GM18868 (cell line): ENCODE measurements at regions not wholly inside any gene's neighbourhood (a gene's known extent, or its start where the extent isn't known, plus 50 kb on each side); places are given as distances from the start of the nearest gene placed in this dataset.
"Not testable (repeated sequence)": the region's sequence is repeated elsewhere in the genome, so short reads cannot be mapped to it uniquely, and the experiment has no call there.

Experiments
- ATAC-seq: cut with Tn5 transposase; IDR thresholded peaks from one replicate; pipeline ENCODE4 v1.9.1; 2021; ENCODE audit warnings: mild to moderate bottlenecking, moderate library complexity; ENCODE audit not compliant: unreplicated experiment

DNA sequence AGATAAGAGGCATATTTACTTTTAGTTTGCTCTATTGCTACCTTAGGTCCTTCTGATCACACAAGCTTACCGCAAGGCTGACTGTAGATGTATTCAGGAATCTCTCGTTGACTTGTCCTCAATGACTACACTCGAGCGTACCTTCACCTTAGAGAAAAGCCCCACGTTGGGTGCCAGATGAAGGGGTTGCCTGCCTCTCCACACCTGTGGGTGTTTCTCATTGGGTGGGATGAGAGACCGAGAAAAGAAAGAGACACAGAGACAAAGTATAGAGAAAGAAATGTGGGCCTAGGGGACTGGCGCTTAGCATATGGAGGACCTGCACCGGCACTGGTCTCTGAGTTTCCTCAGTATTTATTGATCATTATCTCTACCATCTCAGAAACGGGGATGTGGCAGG is 51.8 kb downstream of the ASCL4 start:
- ATAC-seq, result no peak

DNA sequence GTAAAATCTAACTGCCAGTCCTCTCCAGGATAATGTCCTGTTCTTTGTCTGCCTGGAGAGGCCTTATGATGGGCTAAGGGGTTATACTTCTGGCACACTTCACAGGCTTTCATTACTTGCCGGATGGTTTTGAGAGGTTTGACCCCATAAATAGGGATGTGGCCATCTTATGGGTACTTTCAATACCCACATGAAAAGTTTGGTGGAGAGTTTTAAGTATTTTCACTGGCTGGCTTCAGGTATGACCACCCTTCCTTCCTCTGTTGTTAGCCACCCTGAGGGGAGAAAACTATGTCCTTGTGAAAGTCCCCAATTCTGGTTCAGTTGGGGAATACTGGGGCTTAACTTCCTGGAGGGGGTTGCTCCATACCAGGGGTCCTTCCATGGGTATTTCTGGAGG is 54.8 kb downstream of the ASCL4 start:
- ATAC-seq, result no peak

GRCh38 chr12:107832441-107832840 is 57.9 kb downstream of the ASCL4 start:
- ATAC-seq, result no peak

- ATAC-seq, result no peak
Observed at GRCh38 chr12:107840186-107840585, 65.7 kb downstream of the ASCL4 start.

GRCh38 chr12:107843351-107844311 is 69.1 kb downstream of the ASCL4 start:
- ATAC-seq, result no peak

DNA sequence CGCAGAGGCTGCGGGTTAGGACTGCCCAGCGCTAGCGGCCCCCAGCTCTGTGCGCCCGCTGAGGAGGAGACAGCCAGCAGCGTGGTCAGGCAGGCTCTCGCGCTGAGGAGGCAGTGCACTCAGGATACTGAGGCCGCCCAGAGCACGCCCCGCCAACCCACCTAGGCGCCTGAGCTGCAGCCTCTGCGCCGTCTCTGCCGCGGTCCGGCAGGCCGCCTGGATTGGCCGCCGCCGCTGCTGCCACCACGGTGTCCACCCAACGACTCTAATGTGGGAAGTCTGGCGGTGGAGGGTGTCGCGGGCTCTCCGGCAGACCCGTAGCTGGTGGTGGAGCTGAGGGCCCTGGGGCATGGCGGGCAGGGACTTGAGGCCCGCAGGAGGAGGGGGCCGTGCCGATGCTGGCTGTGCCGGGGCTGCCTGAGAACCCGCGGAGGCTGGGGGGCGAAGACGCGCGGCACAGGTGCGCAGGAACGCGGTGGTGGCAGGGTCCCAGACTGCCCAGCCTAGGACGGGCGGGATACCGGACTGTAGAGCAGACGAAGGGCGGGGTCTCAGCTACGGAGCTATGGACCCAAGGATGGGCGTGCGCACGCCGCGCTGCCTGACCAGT is 69.9 kb downstream of the ASCL4 start:
- ATAC-seq, result no peak

GRCh38 chr12:107845226-107845979 is 70.9 kb downstream of the ASCL4 start:
- no peak for ATAC-seq

GRCh38 chr12:107845980-107846659 is 71.6 kb downstream of the ASCL4 start:
- ATAC-seq, result no peak

- ATAC-seq, result no peak
Observed at GRCh38 chr12:107847430-107847829, 72.9 kb downstream of the ASCL4 start.

GRCh38 chr12:107847830-107848229 is 73.3 kb downstream of the ASCL4 start:
- ATAC-seq, result no peak

- ATAC-seq, result no peak
Observed at GRCh38 chr12:107853479-107853878, 79.0 kb downstream of the ASCL4 start.

GRCh38 chr12:107855471-107855870 is 81.0 kb downstream of the ASCL4 start:
- ATAC-seq, result no peak

DNA sequence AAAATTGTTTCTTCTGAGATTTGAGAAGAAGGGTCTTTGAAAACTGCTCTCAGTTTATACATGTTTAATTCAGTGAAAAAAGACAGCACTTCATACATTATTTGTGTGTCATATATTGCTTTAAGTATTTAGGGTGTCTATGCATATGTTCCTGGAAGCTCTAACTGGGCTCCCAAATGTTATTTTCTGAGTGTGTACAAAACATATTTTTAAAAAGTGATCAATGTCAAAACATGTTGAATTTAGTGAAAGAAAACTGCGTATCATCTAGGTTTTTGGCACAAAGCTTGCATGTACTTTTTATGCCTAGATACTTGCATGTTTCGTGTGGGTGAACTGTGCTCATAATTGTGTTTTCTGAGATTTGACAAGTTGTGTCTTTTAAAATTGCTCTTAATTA is 81.6 kb downstream of the ASCL4 start:
- ATAC-seq, result no peak

DNA sequence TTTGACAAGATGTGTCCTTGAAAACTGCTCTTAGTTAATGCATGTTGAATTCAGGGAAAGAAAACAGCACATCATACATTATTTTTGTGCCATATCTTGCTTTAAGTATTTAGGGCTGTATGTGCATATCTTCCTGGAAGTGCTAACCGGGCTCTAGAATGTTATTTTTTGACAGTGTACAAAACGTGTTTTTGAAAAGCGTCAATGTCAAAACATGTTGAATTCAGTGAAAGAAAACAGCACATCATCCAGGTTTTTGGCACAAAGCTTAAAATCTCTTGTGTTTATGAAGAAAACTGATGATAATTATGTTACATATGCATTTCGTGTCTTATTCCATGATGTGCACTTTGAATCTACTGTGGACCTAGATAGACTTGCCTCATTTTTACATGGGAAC is 82.7 kb downstream of the ASCL4 start:
- no peak for ATAC-seq

DNA sequence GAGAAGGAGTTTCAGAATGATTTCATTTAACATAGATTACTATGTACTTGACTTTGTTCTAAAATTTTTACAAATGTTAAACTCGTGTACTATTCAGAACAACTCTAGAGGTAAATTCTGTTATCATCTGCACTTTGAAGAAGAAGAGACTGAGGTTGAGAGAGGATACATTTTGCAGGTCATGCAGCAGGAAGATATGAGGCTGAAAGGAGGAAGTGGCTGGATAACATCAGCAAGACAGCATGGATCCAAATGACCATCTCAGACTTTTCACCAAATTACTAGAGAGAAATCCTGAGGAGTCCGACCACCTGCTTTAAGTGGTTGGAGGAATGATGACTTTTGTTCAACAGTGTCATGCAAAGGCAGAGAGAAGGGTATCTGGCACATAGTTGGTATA is 84.9 kb downstream of the ASCL4 start:
- ATAC-seq, result no peak

DNA sequence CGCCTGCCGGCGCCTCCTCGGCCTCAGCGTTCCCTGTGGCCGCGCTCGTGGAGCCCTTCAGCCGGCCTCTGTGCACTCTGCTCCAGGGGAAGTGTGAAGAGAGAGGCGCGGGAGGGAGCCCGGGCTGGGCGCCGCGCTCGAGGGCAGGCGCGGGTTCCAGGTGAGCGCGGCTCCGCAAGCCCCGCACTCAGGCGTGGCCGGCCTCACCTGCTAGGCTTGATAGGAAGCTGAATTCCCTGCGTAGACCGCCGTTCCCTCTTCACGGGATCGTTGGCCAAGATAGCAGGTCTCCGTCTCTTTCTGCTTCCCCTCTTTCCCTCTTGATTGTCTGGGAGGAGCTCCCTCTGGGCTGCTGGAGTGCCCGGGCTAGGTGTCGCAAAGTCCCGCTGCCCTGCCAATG is 89.7 kb downstream of the ASCL4 start:
- no peak for ATAC-seq

- ATAC-seq, result not testable (repeated sequence)
Observed at GRCh38 chr12:107864727-107865126, 90.2 kb downstream of the ASCL4 start.

DNA sequence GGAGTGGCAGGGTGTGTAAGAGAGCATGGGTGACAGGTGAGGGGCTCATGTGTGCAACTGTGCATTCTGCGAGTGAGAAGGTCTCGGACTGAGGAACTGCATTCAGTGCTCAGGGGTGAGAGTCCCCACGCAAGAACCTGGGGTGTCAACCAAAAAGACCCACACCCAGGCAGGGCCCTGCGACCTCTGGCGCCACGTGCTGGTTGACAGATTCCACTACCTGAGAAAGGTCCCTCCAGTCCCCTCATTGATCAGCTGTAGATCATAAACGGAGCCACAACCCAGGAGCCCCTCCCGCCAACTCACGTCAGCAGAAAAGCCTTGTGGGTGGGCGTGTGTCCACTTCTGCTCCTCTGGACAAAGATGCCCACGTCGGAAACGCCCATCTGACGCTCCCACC is 98.7 kb downstream of the ASCL4 start:
- ATAC-seq, result no peak

- no peak for ATAC-seq
Observed at GRCh38 chr12:107875786-107876185, 101.3 kb downstream of the ASCL4 start.

GRCh38 chr12:107884769-107885694 is 110.5 kb downstream of the ASCL4 start:
- ATAC-seq, result peak; percentile 43
